Suppressor macrophage (primary cell): ENCODE measurements at regions not wholly inside any gene's neighbourhood (a gene's known extent, or its start where the extent isn't known, plus 50 kb on each side); places are given as distances from the start of the nearest gene placed in this dataset.
"Not testable (repeated sequence)": the region's sequence is repeated elsewhere in the genome, so short reads cannot be mapped to it uniquely, and the experiment has no call there.

Experiments used
- DNase-seq, 4 experiments: peaks; one replicate each; pipeline ENCODE4 v3.0.0-alpha.2; 2020 to 2022

DNA sequence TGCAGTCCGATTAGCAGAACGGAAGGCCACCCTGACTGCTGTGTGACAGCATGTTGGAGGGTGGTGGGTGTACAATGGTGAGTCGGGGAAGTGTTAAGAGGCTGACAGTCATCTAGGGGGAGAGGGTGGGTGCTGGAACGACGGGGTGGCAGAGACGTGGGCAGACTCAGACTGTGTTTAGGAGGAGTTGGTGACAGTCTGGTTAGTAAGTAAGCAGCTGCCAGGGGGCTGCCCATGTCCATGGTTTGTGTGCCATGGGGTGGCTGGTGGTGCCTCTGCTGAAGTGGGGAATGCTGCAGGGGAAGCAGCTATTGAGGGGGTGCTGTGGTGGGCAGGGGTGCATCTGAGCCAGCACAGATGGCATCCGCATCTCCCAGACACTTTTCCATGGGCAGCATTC lies 51.3 kb upstream of the BOD1 start:
- DNase-seq = no peak

DNA sequence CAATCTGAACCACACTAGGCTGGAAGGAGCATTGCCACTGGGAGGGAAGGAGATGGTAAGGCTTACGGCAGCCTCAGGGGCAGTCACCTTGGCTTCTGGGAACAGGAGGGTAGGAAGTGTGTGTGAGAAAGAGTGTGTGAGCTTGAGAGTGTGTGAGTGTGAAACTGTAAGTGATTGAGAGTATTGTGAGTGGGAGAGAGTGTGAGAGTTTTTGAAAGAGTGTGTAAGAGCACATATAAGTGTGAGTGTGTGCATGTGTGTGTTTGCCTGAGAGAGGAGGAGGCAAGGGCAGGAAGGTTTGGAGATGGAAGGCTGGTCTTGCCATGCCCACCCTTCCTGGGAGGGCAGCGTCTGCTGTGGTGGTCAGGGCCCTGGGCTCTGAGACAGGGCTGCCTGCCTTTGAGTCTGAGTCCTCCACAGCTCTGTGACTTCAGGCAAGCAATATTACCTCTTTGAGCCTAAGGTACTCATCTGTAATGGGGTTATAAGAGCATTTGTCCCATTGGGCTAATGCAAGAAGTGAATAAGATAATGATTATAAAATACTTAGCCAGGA lies 51.9 kb upstream of the BOD1 start:
- DNase-seq = no peak

DNA sequence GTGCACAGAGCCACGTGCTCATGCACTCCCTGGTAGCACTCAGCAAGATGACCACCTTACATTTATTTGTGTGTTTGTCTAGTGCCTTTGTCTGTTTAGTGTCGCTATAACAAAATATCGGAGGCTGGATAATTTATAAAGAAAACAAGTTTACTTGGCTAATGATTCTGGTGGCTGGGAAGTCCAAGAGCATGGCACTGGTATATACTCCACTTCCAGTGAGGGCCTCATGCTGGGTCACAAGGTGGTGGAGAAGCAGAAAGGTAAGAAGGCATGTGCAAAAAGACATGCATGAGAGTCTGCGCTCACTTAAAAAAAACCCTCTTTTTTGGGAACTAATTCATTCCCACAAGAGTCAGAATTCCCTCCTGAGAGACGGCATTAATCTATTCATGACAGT lies 52.5 kb upstream of the BOD1 start:
- no peak for DNase-seq

DNA sequence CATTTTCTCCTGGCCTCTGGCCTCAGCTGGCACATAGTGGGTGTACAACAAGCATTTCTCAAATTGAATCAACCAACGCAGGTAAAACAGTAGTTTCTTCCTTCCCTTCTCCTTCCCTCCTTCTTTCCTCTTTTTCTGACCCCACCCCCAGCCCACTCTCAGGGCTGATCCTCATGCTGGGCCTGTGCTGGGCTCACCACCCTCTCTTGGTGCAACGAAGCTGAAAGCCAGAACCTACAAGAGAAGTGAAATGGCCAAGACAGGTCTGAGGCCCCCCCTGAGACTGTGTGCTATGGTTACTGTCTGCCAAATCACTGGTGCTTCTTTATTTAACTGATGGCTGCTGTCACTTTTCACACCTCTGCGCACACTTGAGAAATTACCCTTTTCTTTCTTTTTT lies 53.0 kb upstream of the BOD1 start:
- peak in 1 of 4 experiments; percentile 23 for DNase-seq

DNA sequence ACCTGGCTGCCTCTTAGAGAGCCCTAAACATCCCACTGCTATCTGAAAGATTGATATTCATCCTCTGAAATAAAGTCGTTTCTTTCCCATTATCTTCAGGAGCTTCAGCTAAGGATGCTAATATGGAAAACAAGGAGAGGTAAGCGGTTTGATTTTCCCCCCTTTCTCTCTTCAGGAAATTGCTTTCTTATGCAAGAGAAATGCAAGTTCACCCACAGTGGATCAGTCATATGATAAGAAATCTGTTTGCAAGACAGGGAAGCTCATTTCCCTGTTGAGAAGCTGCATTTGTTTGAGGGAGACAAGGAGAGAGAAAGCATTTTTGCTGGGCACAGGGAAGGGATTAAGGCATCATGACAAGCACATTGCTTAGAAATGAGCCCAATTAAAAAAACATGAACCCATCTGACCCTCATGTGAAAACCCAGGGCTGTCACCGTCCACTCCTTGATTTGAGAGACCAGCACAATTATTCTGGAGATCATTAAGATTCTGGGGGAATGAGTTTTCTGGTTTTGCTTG lies 53.7 kb upstream of the BOD1 start:
- peak; percentile 23 to 75 (median 54) for DNase-seq

DNA sequence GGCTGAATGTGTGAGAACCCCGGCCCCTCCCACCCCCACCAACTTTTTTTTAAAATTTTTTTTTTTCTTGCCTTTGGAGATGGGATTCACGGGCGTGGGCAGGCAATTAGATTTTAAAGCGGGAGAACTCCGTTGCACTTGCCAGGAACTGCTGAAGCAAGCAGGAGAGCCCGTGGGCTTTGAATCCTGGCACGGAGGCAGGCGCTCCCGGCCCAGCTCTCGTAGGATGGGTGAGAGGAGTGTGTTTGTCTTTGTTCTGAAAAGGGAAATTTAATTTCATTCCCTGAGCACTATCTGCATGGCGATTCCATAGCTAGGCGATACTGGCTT lies 54.3 kb upstream of the BOD1 start:
- DNase-seq = no peak

DNA sequence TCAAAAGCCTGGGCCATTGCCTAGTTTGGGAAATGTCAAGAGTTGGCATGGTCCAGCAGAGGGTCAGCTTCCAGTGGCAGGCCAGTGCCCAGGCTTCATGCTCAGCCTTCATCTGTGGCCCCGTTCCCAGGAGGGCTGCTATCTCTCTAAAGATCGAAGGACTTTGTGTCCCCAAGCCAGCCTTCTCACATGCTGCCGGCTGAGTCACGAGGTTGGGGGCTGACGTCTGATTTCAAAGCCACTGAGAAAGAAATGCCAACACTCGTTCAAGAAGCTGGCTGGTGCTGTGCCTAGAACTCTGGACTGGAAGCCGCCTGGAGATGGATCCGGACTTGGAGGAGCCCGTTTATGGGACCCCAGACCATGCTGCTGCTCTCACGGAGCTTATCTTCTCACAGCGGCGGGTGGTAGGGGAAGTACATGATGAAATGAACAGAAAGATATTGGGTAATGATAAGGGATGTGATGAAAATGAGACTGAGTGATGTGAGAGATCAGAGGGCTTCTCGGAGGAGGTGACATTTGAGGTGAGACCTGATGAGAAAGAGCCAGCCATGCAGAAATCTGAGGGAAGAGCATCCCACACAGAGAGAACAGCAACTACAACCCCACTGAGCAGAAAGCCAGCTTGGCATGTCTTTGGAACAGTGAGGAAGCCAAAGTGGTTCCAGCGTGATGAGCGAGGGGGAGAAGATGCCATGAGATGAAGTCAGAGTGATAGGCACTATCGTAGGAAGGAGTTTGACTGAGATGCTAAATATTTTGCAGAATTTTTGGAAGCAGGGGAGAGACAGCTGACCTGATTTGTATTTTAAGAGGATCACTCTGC lies 54.9 kb upstream of the BOD1 start:
- DNase-seq = peak; percentile 18 to 58 (median 48)

DNA sequence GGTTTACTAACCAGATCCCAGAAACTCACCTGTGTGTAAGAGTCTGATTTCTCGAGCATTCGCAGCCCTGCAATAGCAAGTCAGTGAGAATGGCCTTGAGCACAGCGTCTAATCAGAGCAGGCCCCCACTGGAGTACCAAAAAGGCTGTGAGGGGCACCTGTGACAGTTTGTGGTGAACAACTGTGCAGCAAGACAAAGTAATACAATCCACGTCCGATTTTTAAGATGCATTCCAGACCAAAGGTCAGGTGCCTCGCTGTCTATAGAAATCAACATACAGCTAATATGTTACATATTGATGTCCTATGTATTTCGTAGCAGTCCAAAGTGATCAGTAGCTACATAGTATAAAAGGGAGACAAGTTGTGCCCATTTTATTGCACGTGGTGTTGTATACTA lies 55.7 kb upstream of the BOD1 start:
- DNase-seq = no peak

DNA sequence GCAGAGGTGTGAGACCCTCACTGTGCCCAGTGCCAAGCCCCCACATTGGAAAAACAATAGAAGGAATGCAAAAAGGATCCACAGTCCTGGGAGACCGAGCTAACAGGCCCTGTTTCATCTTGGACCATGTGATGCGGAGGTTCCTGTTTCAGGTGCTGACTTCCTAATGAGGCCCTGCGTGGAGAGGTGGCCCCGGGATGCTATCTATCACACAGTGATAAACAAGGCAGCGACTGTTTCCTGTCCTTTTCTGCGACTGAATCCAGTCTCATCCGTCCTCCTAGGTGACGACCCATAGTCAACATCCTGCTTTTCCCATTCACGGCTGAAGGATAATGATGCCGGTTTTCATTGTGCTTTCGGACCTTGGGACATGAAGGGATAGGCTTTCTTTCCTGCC lies 56.4 kb upstream of the BOD1 start:
- no peak for DNase-seq

DNA sequence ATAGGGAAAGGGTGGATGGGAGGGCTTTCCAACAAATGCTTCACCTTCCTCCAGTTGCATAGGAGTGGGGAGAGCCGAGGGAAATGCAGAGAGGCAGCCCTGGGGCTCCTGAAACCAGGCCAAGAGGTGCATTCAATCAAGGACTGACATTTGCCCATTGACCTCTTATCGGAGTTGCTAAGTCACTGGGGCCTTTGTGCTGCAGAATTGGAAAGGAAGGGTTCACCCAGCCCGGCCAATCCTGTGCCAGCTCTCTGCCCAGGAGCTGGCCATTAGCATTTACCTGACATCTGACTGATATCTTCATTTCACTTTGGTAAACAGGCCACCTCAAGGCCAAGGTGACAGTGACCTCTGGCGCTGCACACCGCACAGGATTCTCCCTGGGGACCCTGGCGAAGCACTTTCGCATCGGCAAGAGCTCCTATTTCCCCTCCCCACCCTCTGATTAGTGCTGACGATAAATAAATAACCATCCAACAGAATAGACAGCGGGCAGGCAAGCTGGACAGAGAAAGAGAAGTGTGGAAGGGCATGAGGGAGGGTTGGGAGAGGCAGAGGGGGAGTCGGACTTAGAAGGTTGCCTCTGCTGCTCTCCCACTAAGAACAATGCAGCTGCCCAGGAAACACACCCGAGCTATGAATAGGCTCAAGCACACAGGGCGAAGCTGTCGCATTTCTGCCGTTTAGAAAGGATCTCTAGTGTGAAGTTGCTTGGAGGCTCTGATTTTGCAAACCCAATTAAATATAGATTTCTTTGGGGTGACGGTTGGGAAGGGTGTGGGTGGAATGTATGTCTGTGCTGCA lies 57.0 kb upstream of the BOD1 start:
- no peak for DNase-seq

DNA sequence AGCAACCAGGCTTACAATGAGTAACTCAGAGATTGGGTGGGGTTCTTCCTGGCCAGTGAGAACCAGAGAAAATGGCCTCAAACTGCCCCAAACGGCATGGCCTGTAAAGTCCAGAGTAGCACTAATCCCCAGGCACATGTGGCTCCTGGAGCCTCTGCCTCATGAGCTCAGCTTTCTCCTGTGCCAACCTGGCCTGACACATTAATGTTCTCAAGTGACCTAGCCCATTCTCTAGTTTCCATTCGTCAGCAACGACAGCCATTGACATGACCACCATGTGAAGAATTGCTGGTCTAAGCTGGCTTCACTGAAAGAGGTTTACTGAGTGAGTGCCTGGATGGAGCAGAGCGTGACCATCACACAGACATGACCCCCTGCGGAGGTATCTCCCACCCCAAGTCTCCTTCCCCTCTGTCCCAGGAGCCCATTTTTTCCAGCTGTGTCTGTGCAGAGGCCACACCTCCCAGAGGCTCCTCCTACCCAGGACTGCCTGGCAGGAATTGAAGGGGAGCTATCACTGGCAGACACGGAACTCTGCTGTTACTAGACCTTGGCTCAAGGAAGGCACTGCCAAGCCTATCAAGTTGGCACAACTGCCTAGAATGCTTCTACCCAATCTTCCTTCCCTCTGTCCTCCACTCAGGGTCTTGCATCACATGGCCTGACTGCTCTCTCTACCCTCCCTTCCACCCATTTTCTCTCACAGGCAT lies 59.0 kb upstream of the BOD1 start:
- no peak for DNase-seq

DNA sequence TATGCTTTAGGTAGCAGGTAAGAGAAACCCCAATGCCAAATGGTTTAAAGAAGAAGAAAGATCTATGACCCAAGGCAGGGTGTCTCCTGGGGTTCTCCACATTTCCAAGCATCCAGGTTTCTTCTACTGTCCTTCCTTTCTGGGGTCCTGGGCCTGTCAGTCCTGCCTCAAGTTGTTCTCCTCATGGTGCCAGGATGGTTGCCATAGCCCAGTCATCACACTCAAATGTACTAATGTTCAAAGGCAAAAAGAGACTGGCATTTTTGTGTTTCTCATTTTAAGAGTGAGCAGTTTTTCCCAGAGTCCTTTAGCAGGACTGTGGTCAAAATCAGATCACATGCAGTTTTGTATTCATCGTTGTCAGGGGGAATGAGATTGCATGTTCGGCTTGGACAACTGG lies 59.9 kb upstream of the BOD1 start:
- no peak for DNase-seq

DNA sequence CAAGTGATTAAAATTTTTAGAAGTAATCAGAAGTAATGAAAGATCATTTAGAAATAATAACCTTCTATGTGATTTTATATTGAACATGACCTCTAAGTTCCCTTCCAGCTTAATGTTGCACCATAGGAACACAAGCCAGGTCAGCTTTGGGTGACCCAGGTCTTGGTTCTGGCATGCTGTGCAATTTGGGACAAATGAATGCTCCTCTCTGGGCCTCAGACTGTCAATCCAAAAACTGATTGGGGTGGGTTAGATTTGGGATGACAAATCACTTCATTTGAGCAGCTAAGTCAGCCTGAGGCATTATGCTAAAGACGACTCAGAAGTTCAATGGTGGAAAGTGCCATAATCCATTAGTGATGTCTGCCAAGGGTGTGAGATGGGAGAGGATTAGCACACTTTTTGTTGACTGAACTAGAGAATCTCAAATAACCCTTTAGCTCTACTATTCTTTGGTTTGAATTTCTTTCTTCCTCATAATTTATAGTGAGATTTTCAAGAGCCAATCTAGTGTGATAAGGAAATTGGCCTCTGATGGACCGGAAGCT lies 60.7 kb upstream of the BOD1 start:
- DNase-seq = no peak

DNA sequence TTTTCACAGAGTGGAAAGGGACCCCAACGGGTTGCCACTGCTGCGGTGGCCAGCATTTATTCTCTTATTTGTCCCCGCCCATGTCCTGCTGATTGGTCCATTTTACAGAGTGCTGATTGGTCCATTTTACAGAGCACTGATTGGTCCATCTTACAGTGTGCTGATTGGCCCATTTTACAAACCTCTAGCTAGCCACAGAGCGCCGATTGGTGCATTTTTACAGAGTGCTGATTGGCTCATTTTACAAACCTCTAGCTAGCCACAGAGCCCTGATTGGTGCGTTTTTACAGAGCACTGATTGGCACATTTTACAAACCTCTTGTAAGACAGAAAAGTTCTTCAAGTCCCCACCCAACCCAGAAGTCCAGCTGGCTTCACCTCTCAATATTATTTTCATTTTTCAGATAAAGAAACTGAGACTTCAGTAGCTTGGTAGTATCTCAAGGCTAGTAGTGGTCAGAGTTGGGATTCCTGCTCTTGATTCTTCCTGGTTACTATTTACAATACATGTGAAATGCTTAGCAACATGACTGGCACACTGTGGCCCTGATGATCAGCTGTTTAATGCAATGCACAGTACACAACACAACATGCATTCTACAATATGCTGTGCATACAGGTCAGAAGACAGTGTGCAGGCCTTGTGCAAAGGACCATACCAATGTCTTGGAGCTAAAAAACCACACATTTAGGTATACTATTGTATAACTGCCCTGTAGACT lies 63.6 kb upstream of the BOD1 start:
- peak; percentile 38 to 68 (median 48) for DNase-seq

DNA sequence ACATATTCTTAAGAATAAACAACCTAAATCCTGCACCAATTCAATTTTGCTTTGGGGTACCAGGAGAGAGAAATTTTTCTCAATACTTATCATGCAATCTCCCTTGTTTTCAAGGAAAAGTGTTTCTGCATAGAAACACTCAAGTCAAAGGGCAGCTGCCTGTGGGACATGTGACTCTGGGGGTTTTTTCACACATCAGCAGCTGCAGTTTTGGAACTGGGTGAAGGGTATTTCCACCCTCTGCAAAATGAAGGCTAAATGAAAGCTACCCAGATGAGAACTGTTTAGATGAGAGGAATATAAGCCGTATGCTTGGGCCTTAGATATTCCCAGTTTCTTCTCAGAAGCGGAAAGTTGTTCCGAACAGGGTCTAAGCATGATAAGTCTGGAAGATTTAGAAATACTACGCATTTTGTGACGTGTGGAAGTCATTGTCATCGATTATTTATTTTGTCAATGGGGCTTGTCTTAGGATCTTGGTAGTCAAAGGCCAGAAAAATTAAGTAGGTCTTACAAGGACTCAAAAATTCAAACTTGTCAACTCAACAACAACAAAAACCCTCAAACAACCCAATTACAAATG lies 64.3 kb upstream of the BOD1 start:
- peak; percentile 30 to 70 (median 63) for DNase-seq

DNA sequence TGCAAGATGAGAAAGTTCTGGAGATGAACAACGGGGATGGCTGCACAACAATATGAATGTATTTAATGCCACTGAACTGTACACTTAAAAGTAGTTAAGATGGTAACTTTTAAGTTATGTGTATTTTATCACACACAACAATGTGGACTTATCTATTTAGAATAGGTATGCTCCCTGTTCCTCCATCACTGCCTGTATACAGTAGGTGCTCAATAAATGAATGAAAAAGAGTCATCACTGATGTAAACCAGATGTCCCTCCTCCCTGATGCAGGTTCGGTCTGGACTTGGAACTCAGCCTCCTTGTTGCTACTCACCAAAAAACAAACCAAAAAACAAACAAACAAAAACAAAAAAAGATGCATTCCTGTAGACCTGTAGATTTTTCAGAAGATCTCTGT lies 65.9 kb upstream of the BOD1 start:
- no peak for DNase-seq

DNA sequence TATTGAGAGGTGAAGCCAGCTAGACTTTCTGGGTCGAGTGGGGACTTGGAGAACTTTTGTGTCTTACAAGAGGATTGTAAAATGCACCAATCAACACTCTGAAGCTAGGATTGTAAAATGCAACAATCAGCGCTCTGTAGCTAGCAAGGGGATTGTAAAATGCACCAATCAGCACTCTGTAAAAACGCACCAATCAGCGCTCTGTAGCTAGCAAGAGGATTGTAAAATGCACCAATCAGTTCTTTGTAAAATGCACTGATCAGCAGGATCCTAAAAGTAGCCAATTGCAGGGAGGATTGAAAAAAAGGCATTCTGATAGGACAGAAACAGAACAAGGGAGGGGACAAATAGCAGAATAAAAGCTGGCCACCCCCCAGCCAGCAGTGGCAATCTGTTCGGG lies 68.1 kb upstream of the BOD1 start:
- DNase-seq = not testable (repeated sequence)

DNA sequence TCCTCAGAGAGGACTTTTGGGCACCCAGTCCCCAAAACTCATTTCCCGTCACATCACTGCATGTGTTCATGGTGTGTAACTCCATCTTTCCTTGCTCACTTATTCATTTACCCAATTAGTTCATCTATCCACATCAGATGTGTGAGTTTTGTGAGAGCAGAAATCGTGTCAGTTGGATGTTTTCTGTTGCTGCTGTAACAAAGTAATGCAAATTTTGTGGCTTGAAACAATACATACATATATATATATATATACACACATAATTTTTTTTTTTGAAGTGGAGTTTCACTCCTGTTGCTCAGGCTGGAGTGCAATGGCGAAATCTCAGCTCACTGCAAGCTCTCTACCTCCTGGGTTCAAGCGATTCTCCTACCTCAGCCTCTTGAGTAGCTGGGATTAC lies 70.5 kb upstream of the BOD1 start:
- no peak for DNase-seq

DNA sequence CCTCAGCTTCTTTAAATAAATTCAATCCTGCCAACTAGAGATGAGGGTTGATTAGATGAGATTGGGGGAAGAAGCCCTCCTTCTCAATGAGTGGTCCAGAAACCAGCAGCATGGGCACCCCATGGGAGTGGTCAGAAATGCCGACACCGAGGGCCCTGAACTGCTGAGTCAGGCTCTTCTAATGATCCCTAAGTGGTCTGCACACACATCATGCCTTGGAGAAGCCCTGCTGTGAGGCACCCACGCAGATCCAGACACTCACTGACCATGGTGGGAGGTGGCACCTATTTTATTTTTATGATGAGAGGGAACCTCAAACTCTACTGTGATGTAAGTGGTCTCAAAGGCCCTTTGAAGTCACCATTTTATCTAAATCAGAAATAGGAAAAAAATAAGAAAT lies 72.3 kb upstream of the BOD1 start:
- no peak for DNase-seq

DNA sequence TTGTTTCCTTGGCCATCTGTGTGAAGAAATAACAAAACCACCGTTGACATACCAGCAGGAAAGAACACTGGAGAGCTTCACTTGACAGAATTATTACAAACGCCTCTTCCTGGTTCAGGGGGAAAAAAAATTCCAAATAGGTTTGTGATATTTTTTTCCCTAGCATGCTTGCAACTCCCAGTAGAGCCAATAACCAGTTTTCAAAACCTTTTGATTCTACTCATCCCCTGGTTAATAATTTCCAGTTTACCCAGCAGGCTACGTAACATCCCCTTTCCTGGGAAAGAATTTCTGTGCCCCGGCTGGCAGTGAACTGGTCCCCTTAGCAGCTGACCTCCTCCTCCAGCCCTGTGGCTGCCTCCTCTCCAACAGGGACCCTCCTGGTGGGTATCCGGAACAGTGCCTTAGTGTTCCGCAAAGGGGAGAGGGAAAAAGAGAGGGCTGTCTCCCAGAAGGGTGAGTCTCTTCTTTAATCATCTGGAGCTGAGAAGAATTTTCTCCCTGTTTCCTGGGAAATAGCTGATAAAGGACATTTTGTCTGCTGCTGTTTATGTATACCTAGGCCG lies 72.8 kb upstream of the BOD1 start:
- no peak for DNase-seq

DNA sequence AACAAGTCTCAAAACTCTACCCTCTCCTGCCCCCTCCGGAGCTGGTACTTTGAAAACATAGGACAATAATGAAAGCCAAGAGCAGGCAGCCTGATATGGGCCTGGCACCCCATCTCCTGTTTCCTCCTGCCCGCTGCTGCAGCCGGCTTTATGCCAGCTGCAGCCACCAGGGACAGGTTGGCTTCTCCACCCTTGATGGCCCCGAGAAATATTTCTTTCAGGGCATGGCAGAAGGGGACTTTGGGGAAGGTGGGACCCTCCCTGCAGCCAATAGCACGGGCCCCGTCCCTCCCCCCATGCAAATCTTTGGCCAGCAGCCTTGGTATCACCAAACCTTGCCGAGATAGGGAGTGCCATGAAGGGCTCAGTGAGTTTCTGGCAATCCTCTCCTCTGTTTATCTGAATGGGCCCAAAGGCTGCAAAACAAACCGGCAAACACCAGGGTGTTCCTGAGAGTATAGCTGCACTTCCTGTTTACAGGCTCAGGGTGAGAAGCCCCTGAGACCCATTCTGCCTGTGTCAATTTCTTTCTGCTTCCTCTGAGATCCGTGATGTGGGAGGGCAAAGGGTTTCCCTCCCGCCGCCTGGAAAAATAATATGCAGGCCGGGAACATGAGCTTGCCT lies 73.4 kb upstream of the BOD1 start:
- DNase-seq = no peak
